MM.1S (cell line): ENCODE measurements at regions not wholly inside any gene's neighbourhood (a gene's known extent, or its start where the extent isn't known, plus 50 kb on each side); places are given as distances from the start of the nearest gene placed in this dataset.

ENCODE experiments used
- EZH2 ChIP-seq: fragments of 300-600 bp; sonication (generic); optimal IDR thresholded peaks from 2 replicates; pipeline ENCODE3; 2017; ENCODE audit warnings: low read depth, mild to moderate bottlenecking, antibody characterized with exemption, low read length, mixed read lengths
- TF ChIP-seq, protein P1 (sequence below): fragments of 300-600 bp; sonication (generic); IDR thresholded peaks from 2 replicates; pipeline ENCODE4 v1.5.1; 2016; ENCODE audit warnings: antibody characterized with exemption, low read length, mixed read lengths

DNA sequence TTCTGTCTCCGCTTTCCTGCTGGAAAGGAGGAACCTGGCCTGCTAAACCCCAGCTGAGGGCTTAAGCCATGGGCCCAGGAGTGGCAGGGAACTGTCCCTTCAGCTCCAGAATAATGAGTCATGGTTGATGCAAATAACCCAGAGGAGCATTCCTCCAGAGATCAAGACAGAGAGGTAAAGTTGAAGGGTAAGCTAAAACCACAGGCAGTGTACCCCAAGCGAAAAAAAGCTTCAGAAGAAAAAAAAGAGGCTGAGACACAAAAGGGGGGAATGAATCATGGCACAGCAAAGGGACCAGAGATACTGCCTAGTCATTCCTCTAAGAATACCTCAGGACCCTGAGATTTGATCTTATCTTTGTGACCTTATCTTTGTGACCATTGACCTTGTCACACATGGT lies 199.5 kb upstream of the TAS2R1 start:
- TF ChIP-seq, protein P1, sequence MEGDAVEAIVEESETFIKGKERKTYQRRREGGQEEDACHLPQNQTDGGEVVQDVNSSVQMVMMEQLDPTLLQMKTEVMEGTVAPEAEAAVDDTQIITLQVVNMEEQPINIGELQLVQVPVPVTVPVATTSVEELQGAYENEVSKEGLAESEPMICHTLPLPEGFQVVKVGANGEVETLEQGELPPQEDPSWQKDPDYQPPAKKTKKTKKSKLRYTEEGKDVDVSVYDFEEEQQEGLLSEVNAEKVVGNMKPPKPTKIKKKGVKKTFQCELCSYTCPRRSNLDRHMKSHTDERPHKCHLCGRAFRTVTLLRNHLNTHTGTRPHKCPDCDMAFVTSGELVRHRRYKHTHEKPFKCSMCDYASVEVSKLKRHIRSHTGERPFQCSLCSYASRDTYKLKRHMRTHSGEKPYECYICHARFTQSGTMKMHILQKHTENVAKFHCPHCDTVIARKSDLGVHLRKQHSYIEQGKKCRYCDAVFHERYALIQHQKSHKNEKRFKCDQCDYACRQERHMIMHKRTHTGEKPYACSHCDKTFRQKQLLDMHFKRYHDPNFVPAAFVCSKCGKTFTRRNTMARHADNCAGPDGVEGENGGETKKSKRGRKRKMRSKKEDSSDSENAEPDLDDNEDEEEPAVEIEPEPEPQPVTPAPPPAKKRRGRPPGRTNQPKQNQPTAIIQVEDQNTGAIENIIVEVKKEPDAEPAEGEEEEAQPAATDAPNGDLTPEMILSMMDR: no peak
- TF ChIP-seq EZH2: no peak
